ENCODE measurements at regions not wholly inside any gene's neighbourhood (a gene's known extent, or its start where the extent isn't known, plus 50 kb on each side); places are given as distances from the start of the nearest gene placed in this dataset.
"Not testable (repeated sequence)": the region's sequence is repeated elsewhere in the genome, so short reads cannot be mapped to it uniquely, and the experiment has no call there.

GRCh38 chr12:84480803-84481202 is 431.8 kb downstream of the SLC6A15 start:
- no peak for DNase-seq

- DNase-seq = no peak
Observed at GRCh38 chr12:84470361-84470760, 442.2 kb downstream of the SLC6A15 start.

- no peak for DNase-seq
Observed at GRCh38 chr12:84464616-84465015, 448.0 kb downstream of the SLC6A15 start.

- no peak for DNase-seq
Observed at GRCh38 chr12:84463741-84464495, 448.7 kb downstream of the SLC6A15 start.

GRCh38 chr12:84455598-84455997 is 457.0 kb downstream of the SLC6A15 start:
- no peak for DNase-seq

- DNase-seq = not testable (repeated sequence)
Observed at GRCh38 chr12:84446478-84446877, 466.1 kb downstream of the SLC6A15 start.

GRCh38 chr12:84436134-84436533 is 476.5 kb downstream of the SLC6A15 start:
- no peak for DNase-seq

- no peak for DNase-seq
Observed at GRCh38 chr12:84435682-84436081, 476.9 kb downstream of the SLC6A15 start.

- no peak for DNase-seq
Observed at GRCh38 chr12:84422340-84422739, 490.3 kb downstream of the SLC6A15 start.

- no peak for DNase-seq
Observed at GRCh38 chr12:84421103-84421502, 491.5 kb downstream of the SLC6A15 start.

- no peak for DNase-seq
Observed at GRCh38 chr12:84416626-84417025, 496.0 kb downstream of the SLC6A15 start.

GRCh38 chr12:84415946-84416345 is 496.7 kb downstream of the SLC6A15 start:
- DNase-seq = no peak

- DNase-seq = no peak
Observed at GRCh38 chr12:84413656-84414055, 498.9 kb downstream of the SLC6A15 start.

- no peak for DNase-seq
Observed at GRCh38 chr12:84412226-84412625, 500.4 kb downstream of the SLC6A15 start.

GRCh38 chr12:84411031-84411430 is 501.6 kb downstream of the SLC6A15 start:
- DNase-seq = no peak

- no peak for DNase-seq
Observed at GRCh38 chr12:84408936-84409335, 503.7 kb downstream of the SLC6A15 start.

GRCh38 chr12:84406720-84407119 is 505.9 kb downstream of the SLC6A15 start:
- not testable (repeated sequence) for DNase-seq

GRCh38 chr12:84397846-84398245 is 514.8 kb downstream of the SLC6A15 start:
- DNase-seq = no peak

GRCh38 chr12:84397263-84397662 is 515.3 kb downstream of the SLC6A15 start:
- DNase-seq = no peak

- not testable (repeated sequence) for DNase-seq
Observed at GRCh38 chr12:84391176-84391575, 521.4 kb downstream of the SLC6A15 start.

GRCh38 chr12:84384384-84384783 is 528.2 kb downstream of the SLC6A15 start:
- DNase-seq = no peak

GRCh38 chr12:84382486-84382885 is 530.1 kb downstream of the SLC6A15 start:
- not testable (repeated sequence) for DNase-seq

GRCh38 chr12:84376320-84376719 is 536.3 kb downstream of the SLC6A15 start:
- no peak for DNase-seq

- DNase-seq = no peak
Observed at GRCh38 chr12:84375449-84376170, 537.0 kb downstream of the SLC6A15 start.

GRCh38 chr12:84362552-84362897 is 550.1 kb downstream of the SLC6A15 start:
- no peak for DNase-seq
